Endothelial cell of umbilical vein (primary cell): ENCODE measurements at regions not wholly inside any gene's neighbourhood (a gene's known extent, or its start where the extent isn't known, plus 50 kb on each side); places are given as distances from the start of the nearest gene placed in this dataset.

ENCODE experiments used
- BruUV-seq: library from RNA; stranded (reverse); fragments of 400-500 nt; replicated peaks from 2 replicates; lab custom pipeline; 2021; lab: Mats Ljungman, UMichigan
- CTCF ChIA-PET: fragments of 300-600, 350-600 bp; sonication (Branson Sonifier 250); formaldehyde crosslinking; loops from one replicate; lab custom pipeline; 2021; ENCODE audit warnings: antibody characterized with exemption, inconsistent platforms; lab: Charles Lee
- POLR2A ChIA-PET: fragments of 300-600, 350-600 bp; sonication (Branson Sonifier 250); formaldehyde crosslinking; loops from one replicate; lab custom pipeline; 2021; ENCODE audit warnings: antibody characterized with exemption, inconsistent platforms; lab: Charles Lee
- DNase-seq: peaks from one replicate; pipeline ENCODE4 v3.0.0-alpha.2; 2011; ENCODE audit warnings: low read depth, low spot score
- FAIRE-seq: peaks from 2 replicates; lab custom pipeline; 2011; peaks lifted over from hg19 to GRCh38; lab: Jason Lieb, UNC
- H2AFZ ChIP-seq: 2 replicates; pipeline ENCODE4 v1.6.0; 2012; ENCODE audit warnings: low read depth, low read length, control low read depth, inconsistent platforms
- H3K27ac ChIP-seq: 2 replicates; pipeline ENCODE4 v1.5.1; 2011; ENCODE audit warnings: low read depth, mild to moderate bottlenecking, control low read depth, low read length, moderate library complexity; ENCODE audit not compliant: insufficient read depth
- H3K27me3 ChIP-seq, 2 experiments: 2 replicates each; pipeline versions ENCODE4 v1.6.0 to v1.6.1; 2011; ENCODE audit warnings: low read length in 2 of 2, mixed read lengths in 1 of 2; ENCODE audit not compliant: control insufficient read depth in 2 of 2, insufficient read depth in 2 of 2
- H3K36me3 ChIP-seq, 2 experiments: 2 replicates in 1 of 2; 3 replicates in 1 of 2; pipeline ENCODE4 v1.5.1; 2011; ENCODE audit warnings: low read length in 2 of 2, mild to moderate bottlenecking in 1 of 2, moderate library complexity in 1 of 2; ENCODE audit not compliant: control insufficient read depth in 2 of 2, insufficient read depth in 2 of 2; ENCODE audit errors: extremely low read depth in 1 of 2
- H3K4me1 ChIP-seq: 3 replicates; pipeline ENCODE4 v1.5.1; 2011; ENCODE audit warnings: mild to moderate bottlenecking, low read length; ENCODE audit not compliant: control insufficient read depth, insufficient read depth; ENCODE audit errors: extremely low read depth
- H3K4me2 ChIP-seq: 2 replicates; pipeline ENCODE4 v1.6.1; 2011; ENCODE audit warnings: low read length, control low read depth, mixed read lengths; ENCODE audit not compliant: insufficient read depth
- H3K4me3 ChIP-seq, 3 experiments: fragments of 200-600 bp in 1 of 3; sonication (generic), shearing (Covaris generic) in 1 of 3; replicated peaks in 1 of 3; 2 replicates each; pipeline ENCODE4 v1.5.1; 2011 to 2016; ENCODE audit warnings: control low read depth in 3 of 3, low read length in 3 of 3, mild to moderate bottlenecking in 2 of 3, inconsistent platforms in 1 of 3, low read depth in 1 of 3, moderate library complexity in 1 of 3; ENCODE audit not compliant: insufficient read depth in 1 of 3
- H3K79me2 ChIP-seq: 2 replicates; pipeline ENCODE4 v1.6.0; 2012; ENCODE audit warnings: low read length, inconsistent platforms; ENCODE audit not compliant: control insufficient read depth, insufficient read depth
- H3K9ac ChIP-seq: replicated peaks from 2 replicates; pipeline ENCODE3; 2011; ENCODE audit warnings: low read length, control low read depth; ENCODE audit not compliant: insufficient read depth; ENCODE audit errors: extremely low read depth
- H3K9me1 ChIP-seq: replicated peaks from 3 replicates; pipeline ENCODE4 v1.6.0; 2011; ENCODE audit warnings: mild to moderate bottlenecking, low read length; ENCODE audit not compliant: control insufficient read depth, insufficient read depth; ENCODE audit errors: extremely low read depth
- H3K9me3 ChIP-seq: replicated peaks from 2 replicates; pipeline ENCODE4 v1.5.1; 2012; ENCODE audit warnings: low read length, inconsistent platforms; ENCODE audit not compliant: control insufficient read depth, insufficient read depth
- H4K20me1 ChIP-seq: replicated peaks from 2 replicates; pipeline ENCODE3; 2011; ENCODE audit warnings: mild to moderate bottlenecking, low read length; ENCODE audit not compliant: control insufficient read depth, insufficient read depth; ENCODE audit errors: extremely low read depth
- CTCF ChIP-seq, 2 donors: IDR thresholded peaks; 1 replicate in 1 of 2; 2 replicates in 1 of 2; pipeline ENCODE4 v1.5.1; 2011; ENCODE audit warnings: low read length in 2 of 2, mild to moderate bottlenecking in 2 of 2, moderate library complexity in 2 of 2, control low read depth in 1 of 2, inconsistent platforms in 1 of 2, low read depth in 1 of 2; ENCODE audit not compliant: insufficient read depth in 1 of 2; ENCODE audit errors: extremely low read depth in 1 of 2
- FOS ChIP-seq: IDR thresholded peaks from 2 replicates; pipeline ENCODE4 v1.6.1; 2011; ENCODE audit warnings: mild to moderate bottlenecking, low read length, moderate library complexity, borderline replicate concordance; ENCODE audit not compliant: insufficient read depth
- GATA2 ChIP-seq: IDR thresholded peaks from 2 replicates; pipeline ENCODE4 v1.7.0; 2011; ENCODE audit warnings: low read depth, mild to moderate bottlenecking, moderate library complexity, mixed read lengths, low read length; ENCODE audit not compliant: insufficient read length, insufficient read depth
- JUN ChIP-seq: IDR thresholded peaks from 2 replicates; pipeline ENCODE4 v1.6.1; 2011; ENCODE audit warnings: borderline replicate concordance, low read depth; ENCODE audit not compliant: insufficient read length, insufficient read depth
- MAX ChIP-seq: IDR thresholded peaks from 2 replicates; pipeline ENCODE4 v1.6.1; 2011; ENCODE audit not compliant: insufficient read depth, insufficient read length
- MYC ChIP-seq: IDR thresholded peaks from one replicate; pipeline ENCODE4 v1.6.1; 2011; ENCODE audit warnings: mild to moderate bottlenecking, low read depth, low read length
- POLR2A ChIP-seq: IDR thresholded peaks from 2 replicates; pipeline ENCODE4 v1.6.1; 2012; ENCODE audit warnings: low read depth, mild to moderate bottlenecking, control low read depth, low read length
- POLR2AphosphoS5 ChIP-seq: IDR thresholded peaks from 2 replicates; pipeline ENCODE4 v1.6.1; 2012; ENCODE audit warnings: low read depth, mild to moderate bottlenecking, control low read depth, low read length, moderate library complexity; ENCODE audit not compliant: insufficient read depth
- dilution Hi-C: fragments of 300-500 bp; cut with MboI; formaldehyde crosslinking; loops from one replicate; pipeline ENCODE4 v1.15.0; 2019; ENCODE audit warnings: low sequenced_read_pairs; ENCODE audit not compliant: extremely low pct_ligation_motif_present
- intact Hi-C: fragments of 100-400 bp; cut with micrococcal nuclease; formaldehyde crosslinking; loops from one replicate; pipeline ENCODE4 v1.10.0; 2022

- peak overlapping the region; percentile 59 to 94 (median 63) for H3K4me3 ChIP-seq
- dilution Hi-C loops, result no loop called here
- FAIRE-seq, result no peak
- CTCF ChIA-PET, result interaction anchor here (0.6 to 4.5 kb wide), 15 partner anchors 10 to 194 kb away, joined by 3 to 57 read pairs (median 4); no protein-coding TSS in a partner anchor
- TF ChIP-seq JUN (no peak), POLR2AphosphoS5 (no peak), MYC (no peak), FOS (no peak), MAX (no peak), POLR2A (no peak), CTCF (IDR thresholded peaks at IDR 0.05; ENCODE audit: extremely low read depth in 1 of 2, insufficient read depth in 1 of 2, low read depth in 1 of 2, low read length in 2 of 2) (no peak), GATA2 (no peak)
- no peak overlapping the region for H2AFZ ChIP-seq
- peaks cover 23% of the 10 kb centered on the region for H3K79me2 ChIP-seq
- intact Hi-C loops, result loop anchor here (1.0 to 5.0 kb wide), 5 partner anchors 15 to 231 kb away; no protein-coding TSS in a partner anchor
- H3K27me3 ChIP-seq, result no peaks in the 10 kb centered on the region
- no peaks in the 10 kb centered on the region for H3K36me3 ChIP-seq
- no peaks in the 10 kb centered on the region for H3K9me1 ChIP-seq
- peak overlapping the region; percentile 92 for H3K27ac ChIP-seq
- H3K4me1 ChIP-seq, result peaks cover 33% of the 10 kb centered on the region
- BruUV-seq, result no TSS peak
- no peaks in the 10 kb centered on the region for H4K20me1 ChIP-seq
- H3K9ac ChIP-seq, result peak overlapping the region; percentile 92
- H3K9me3 ChIP-seq, result no peaks in the 10 kb centered on the region
- H3K4me2 ChIP-seq, result peak overlapping the region; percentile 96
- DNase-seq, result peak; percentile 66
- POLR2A ChIA-PET, result no interaction called here
Observed at GRCh38 chr21:16196001-16196400, 466.2 kb downstream of the USP25 start.
